ENCODE measurements at regions not wholly inside any gene's neighbourhood (a gene's known extent, or its start where the extent isn't known, plus 50 kb on each side); places are given as distances from the start of the nearest gene placed in this dataset.

DNA sequence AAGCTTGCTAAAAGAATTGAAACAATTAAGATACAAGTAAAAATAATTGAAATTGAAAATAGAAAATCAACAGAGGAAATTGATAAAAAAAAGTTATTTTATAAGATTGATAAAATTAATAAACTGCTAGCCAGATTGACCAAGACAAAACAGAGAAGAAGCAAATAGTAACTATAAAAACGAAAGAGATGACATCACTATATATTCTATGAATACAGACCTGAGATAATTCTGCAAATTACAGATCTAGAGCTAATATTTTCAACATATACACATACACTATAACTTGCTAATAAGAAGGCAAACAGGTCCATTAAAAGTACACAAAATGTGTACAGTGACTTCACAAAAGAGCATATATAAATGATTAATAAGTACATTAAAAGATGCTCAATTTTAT lies 90.1 kb upstream of the RNPC3 start:
- no peak for TF ChIP-seq POLR2A (IDR thresholded peaks at IDR 0.05)
- TF ChIP-seq, protein P1, sequence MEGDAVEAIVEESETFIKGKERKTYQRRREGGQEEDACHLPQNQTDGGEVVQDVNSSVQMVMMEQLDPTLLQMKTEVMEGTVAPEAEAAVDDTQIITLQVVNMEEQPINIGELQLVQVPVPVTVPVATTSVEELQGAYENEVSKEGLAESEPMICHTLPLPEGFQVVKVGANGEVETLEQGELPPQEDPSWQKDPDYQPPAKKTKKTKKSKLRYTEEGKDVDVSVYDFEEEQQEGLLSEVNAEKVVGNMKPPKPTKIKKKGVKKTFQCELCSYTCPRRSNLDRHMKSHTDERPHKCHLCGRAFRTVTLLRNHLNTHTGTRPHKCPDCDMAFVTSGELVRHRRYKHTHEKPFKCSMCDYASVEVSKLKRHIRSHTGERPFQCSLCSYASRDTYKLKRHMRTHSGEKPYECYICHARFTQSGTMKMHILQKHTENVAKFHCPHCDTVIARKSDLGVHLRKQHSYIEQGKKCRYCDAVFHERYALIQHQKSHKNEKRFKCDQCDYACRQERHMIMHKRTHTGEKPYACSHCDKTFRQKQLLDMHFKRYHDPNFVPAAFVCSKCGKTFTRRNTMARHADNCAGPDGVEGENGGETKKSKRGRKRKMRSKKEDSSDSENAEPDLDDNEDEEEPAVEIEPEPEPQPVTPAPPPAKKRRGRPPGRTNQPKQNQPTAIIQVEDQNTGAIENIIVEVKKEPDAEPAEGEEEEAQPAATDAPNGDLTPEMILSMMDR (IDR thresholded peaks at IDR 0.05) = no peak
